PC-3 (cell line): ENCODE measurements at regions not wholly inside any gene's neighbourhood (a gene's known extent, or its start where the extent isn't known, plus 50 kb on each side); places are given as distances from the start of the nearest gene placed in this dataset.

ENCODE experiments used
- ATAC-seq: fragments of 200-7000 bp; cut with Tn5 transposase; 2 replicates; pipeline ENCODE4 v1.9.1; 2020; ENCODE audit warnings: mild to moderate bottlenecking, moderate library complexity
- BruUV-seq: library from RNA; stranded (reverse); fragments of 400-500 nt; replicated peaks from 2 replicates; lab custom pipeline; 2021; lab: Mats Ljungman, UMichigan
- CTCF ChIA-PET: fragments of 300-600 bp; sonication (Branson Sonifier 250); formaldehyde crosslinking; loops from one replicate; lab custom pipeline; 2022; ENCODE audit warnings: antibody characterized with exemption; lab: Charles Lee
- POLR2A ChIA-PET: fragments of 300-600 bp; sonication (Branson Sonifier 250); formaldehyde crosslinking; loops from one replicate; lab custom pipeline; 2022; ENCODE audit warnings: antibody characterized with exemption; ENCODE audit not compliant: unreplicated experiment; lab: Charles Lee
- DNase-seq: peaks from one replicate; pipeline ENCODE4 v3.0.0-alpha.2; 2015
- H2AFZ ChIP-seq: fragments of 300-600 bp; sonication (generic); 2 replicates; pipeline ENCODE4 v1.6.0; 2016; ENCODE audit warnings: antibody characterized with exemption, low read length
- H3F3A ChIP-seq: fragments of 300-600 bp; sonication (generic); one replicate; pipeline ENCODE4 v1.6.0; 2017; ENCODE audit warnings: antibody characterized with exemption, low read length, control low read depth, mild to moderate bottlenecking; ENCODE audit not compliant: unreplicated experiment
- H3K27ac ChIP-seq: fragments of 300-600 bp; sonication (generic); 2 replicates; pipeline ENCODE4 v1.5.1; 2016; ENCODE audit warnings: mild to moderate bottlenecking, low read length
- H3K27me3 ChIP-seq: fragments of 300-600 bp; sonication (generic); 2 replicates; pipeline ENCODE4 v1.6.1; 2016; ENCODE audit warnings: low read length, mixed read lengths
- H3K36me3 ChIP-seq: fragments of 300-600 bp; sonication (generic); 2 replicates; pipeline ENCODE4 v1.6.1; 2016; ENCODE audit warnings: low read depth, mixed run types, low read length, mixed read lengths
- H3K4me1 ChIP-seq: fragments of 300-600 bp; sonication (generic); 2 replicates; pipeline ENCODE4 v1.5.1; 2016; ENCODE audit warnings: low read length; ENCODE audit not compliant: insufficient read depth
- H3K4me2 ChIP-seq: fragments of 300-600 bp; sonication (generic); 2 replicates; pipeline ENCODE4 v1.6.0; 2016; ENCODE audit warnings: low read length
- H3K4me3 ChIP-seq: fragments of 300-600 bp; sonication (generic); 2 replicates; pipeline ENCODE4 v1.5.1; 2016; ENCODE audit warnings: mild to moderate bottlenecking, low read length, mixed read lengths
- H3K79me2 ChIP-seq: fragments of 300-600 bp; sonication (generic); 2 replicates; pipeline ENCODE4 v1.6.1; 2017; ENCODE audit warnings: low read length, mixed read lengths
- H3K9ac ChIP-seq: fragments of 300-600 bp; sonication (generic); 2 replicates; pipeline ENCODE4 v1.6.0; 2016; ENCODE audit warnings: mild to moderate bottlenecking, low read length
- H3K9me2 ChIP-seq: fragments of 300-600 bp; sonication (generic); replicated peaks from 2 replicates; pipeline ENCODE4 v1.6.1; 2016; ENCODE audit warnings: mixed run types, low read length, mixed read lengths
- H3K9me3 ChIP-seq: fragments of 300-600 bp; sonication (generic); 2 replicates; pipeline ENCODE4 v1.6.1; 2016; ENCODE audit warnings: low read length, mixed read lengths
- H4K20me1 ChIP-seq: fragments of 300-600 bp; sonication (generic); 2 replicates; pipeline ENCODE4 v1.6.1; 2016; ENCODE audit warnings: low read length, mixed read lengths
- EZH2 ChIP-seq: fragments of 300-600 bp; sonication (generic); IDR thresholded peaks from one replicate; pipeline ENCODE4 v1.6.1; 2017; ENCODE audit warnings: antibody characterized with exemption, mild to moderate bottlenecking, low read length; ENCODE audit not compliant: unreplicated experiment
- EZH2phosphoT487 ChIP-seq: fragments of 300-600 bp; sonication (generic); IDR thresholded peaks from 2 replicates; pipeline ENCODE4 v1.6.1; 2018; ENCODE audit warnings: mild to moderate bottlenecking, antibody characterized with exemption, low read length, borderline replicate concordance
- intact Hi-C: fragments of 100-400 bp; cut with micrococcal nuclease; formaldehyde crosslinking; loops from 2 replicates; pipeline ENCODE4 v1.9.0; 2023
- TF ChIP-seq, protein P1 (sequence below): fragments of 300-600 bp; sonication (generic); conservative IDR thresholded peaks from 2 replicates; pipeline ENCODE4 v1.5.1; 2017; ENCODE audit warnings: antibody characterized with exemption, low read depth, mild to moderate bottlenecking, low read length

DNA sequence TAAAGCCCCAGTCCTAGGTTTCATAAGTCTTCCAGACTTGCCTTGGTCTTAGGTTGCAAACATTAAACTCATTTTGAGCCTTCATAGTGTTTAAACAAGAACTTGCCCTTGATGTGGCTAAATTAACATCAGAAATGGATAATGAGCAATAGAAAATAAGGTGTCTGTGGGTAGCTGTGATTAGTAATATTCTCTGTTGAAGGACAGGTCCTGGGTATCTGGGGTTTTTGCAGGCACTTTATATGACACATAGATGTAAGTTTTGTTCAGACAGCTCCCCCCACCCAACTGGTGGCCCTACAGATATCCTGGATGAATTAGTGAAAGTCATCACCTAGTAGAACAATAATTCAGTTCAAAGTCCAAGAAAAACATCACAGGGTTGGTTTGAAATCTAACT lies 272.5 kb downstream of the PTTG2 start:
- Histone ChIP-seq H3K27me3 (no peaks in the 10 kb centered on the region), H3K36me3 (no peaks in the 10 kb centered on the region; the same call in 1 of the 2 replicates), H2AFZ (no peak overlapping the region), H3K4me2 (no peak overlapping the region), H3F3A (no peaks in the 10 kb centered on the region), H3K4me3 (no peak overlapping the region), H3K4me1 (peaks cover 24% of the 10 kb centered on the region), H3K27ac (no peak overlapping the region), H3K79me2 (no peaks in the 10 kb centered on the region), H3K9ac (no peak overlapping the region), H4K20me1 (no peaks in the 10 kb centered on the region), H3K9me3 (no peaks in the 10 kb centered on the region), H3K9me2 (no peaks in the 10 kb centered on the region)
- BruUV-seq = no TSS peak
- TF ChIP-seq EZH2phosphoT487 (no peak), EZH2 (no peak)
- TF ChIP-seq, protein P1, sequence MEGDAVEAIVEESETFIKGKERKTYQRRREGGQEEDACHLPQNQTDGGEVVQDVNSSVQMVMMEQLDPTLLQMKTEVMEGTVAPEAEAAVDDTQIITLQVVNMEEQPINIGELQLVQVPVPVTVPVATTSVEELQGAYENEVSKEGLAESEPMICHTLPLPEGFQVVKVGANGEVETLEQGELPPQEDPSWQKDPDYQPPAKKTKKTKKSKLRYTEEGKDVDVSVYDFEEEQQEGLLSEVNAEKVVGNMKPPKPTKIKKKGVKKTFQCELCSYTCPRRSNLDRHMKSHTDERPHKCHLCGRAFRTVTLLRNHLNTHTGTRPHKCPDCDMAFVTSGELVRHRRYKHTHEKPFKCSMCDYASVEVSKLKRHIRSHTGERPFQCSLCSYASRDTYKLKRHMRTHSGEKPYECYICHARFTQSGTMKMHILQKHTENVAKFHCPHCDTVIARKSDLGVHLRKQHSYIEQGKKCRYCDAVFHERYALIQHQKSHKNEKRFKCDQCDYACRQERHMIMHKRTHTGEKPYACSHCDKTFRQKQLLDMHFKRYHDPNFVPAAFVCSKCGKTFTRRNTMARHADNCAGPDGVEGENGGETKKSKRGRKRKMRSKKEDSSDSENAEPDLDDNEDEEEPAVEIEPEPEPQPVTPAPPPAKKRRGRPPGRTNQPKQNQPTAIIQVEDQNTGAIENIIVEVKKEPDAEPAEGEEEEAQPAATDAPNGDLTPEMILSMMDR = no peak
- no peak for ATAC-seq
- intact Hi-C loops = no loop called here
- DNase-seq = no peak
- CTCF ChIA-PET = no interaction called here
- POLR2A ChIA-PET = no interaction called here

DNA sequence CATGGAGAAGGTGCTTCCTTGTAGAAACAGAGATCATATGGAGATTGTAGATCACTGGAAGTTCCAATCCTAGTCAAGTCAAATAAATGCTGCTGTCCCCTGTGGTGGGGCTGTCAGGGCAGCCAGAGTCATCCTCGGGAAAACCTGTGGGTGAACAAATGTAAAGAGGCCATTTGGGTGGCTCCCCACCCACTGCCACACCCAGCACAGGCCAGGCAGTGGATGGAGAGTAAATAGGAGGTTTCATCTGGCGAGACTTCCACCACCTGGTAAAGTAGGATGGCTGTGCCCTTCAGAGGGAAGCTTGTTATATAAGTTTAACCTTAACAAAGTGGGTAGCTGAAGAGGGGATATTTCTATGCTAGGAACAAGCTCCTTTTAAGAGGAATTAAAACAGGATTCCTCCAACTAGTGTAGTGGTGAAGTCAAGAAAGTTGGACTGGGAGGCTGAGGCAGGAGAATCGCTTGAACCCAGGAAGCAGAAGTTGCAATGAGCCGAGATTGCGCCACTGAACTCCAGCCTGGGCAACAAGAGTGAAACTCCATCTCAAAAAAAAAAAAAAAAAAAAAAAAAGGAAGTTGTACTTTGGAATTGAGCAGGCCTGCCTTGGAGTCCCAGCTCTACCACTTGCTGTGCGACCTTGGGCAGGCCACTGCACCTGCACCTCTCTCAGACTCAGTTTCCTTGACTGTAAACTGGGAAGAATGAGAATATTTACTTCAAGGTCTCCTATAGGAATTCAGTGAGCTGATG lies 273.7 kb downstream of the PTTG2 start:
- no peak overlapping the region for H3K9ac ChIP-seq
- H3K9me2 ChIP-seq = no peaks in the 10 kb centered on the region
- H3K27me3 ChIP-seq = no peaks in the 10 kb centered on the region
- TF ChIP-seq EZH2phosphoT487 (no peak), EZH2 (no peak)
- TF ChIP-seq, protein P1 = no peak
- no peaks in the 10 kb centered on the region for H3K79me2 ChIP-seq
- H3F3A ChIP-seq = no peaks in the 10 kb centered on the region
- H3K36me3 ChIP-seq = no peaks in the 10 kb centered on the region; the same call in 1 of the 2 replicates
- intact Hi-C loops = no loop called here
- BruUV-seq = no TSS peak
- POLR2A ChIA-PET = no interaction called here
- CTCF ChIA-PET = no interaction called here
- no peaks in the 10 kb centered on the region for H3K9me3 ChIP-seq
- H2AFZ ChIP-seq = no peak overlapping the region
- ATAC-seq (no peak), DNase-seq (no peak)
- H4K20me1 ChIP-seq = no peaks in the 10 kb centered on the region
- H3K27ac ChIP-seq = no peak overlapping the region
- H3K4me3 ChIP-seq = no peak overlapping the region
- no peak overlapping the region for H3K4me2 ChIP-seq
- H3K4me1 ChIP-seq = peaks cover 24% of the 10 kb centered on the region

DNA sequence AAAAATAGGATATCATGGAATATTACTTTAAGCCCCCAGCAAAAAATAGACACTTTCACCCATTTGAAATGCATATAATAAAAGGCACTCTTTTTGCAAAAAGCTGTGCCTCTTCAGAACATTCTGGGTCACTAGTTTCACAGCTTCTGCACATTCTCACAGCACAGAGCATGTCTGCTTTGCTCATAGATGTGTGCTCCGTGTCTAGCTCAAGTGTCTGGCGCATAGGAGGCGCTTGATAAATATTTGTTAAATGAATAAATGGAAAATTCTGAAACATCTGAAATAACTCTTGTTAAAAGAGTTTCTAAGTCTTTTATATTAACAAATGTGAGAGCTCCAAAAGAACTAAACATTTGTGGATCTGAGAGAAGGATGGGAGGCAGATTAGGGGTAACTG lies 275.2 kb downstream of the PTTG2 start:
- H3K36me3 ChIP-seq = no peaks in the 10 kb centered on the region; the same call in 1 of the 2 replicates
- TF ChIP-seq, protein P1 = no peak
- TF ChIP-seq EZH2 = no peak
- TF ChIP-seq EZH2phosphoT487 = no peak
- no peak overlapping the region for H3K4me2 ChIP-seq
- DNase-seq (no peak), ATAC-seq (no peak)
- no peak overlapping the region for H3K4me3 ChIP-seq
- ChIA-PET CTCF (no interaction called here), POLR2A (no interaction called here)
- H3K79me2 ChIP-seq = no peaks in the 10 kb centered on the region
- no peaks in the 10 kb centered on the region for H3K9me2 ChIP-seq
- no peak overlapping the region for H3K27ac ChIP-seq
- H4K20me1 ChIP-seq = no peaks in the 10 kb centered on the region
- no peaks in the 10 kb centered on the region for H3F3A ChIP-seq
- peaks cover 18% of the 10 kb centered on the region for H3K4me1 ChIP-seq
- intact Hi-C loops = no loop called here
- H2AFZ ChIP-seq = no peak overlapping the region
- H3K27me3 ChIP-seq = no peaks in the 10 kb centered on the region
- no TSS peak for BruUV-seq
- H3K9me3 ChIP-seq = no peaks in the 10 kb centered on the region
- H3K9ac ChIP-seq = no peak overlapping the region
